Islet of Langerhans (tissue), 1 donor: ENCODE measurements at regions not wholly inside any gene's neighbourhood (a gene's known extent, or its start where the extent isn't known, plus 50 kb on each side); places are given as distances from the start of the nearest gene placed in this dataset.
"Not testable (repeated sequence)": the region's sequence is repeated elsewhere in the genome, so short reads cannot be mapped to it uniquely, and the experiment has no call there.

Experiments used
- FAIRE-seq: peaks from one replicate; lab custom pipeline; 2011; peaks lifted over from hg19 to GRCh38; lab: Jason Lieb, UNC

- no peak for FAIRE-seq
Measured at GRCh38 chr6:43884652-43885022, 114.6 kb downstream of the VEGFA start.

DNA sequence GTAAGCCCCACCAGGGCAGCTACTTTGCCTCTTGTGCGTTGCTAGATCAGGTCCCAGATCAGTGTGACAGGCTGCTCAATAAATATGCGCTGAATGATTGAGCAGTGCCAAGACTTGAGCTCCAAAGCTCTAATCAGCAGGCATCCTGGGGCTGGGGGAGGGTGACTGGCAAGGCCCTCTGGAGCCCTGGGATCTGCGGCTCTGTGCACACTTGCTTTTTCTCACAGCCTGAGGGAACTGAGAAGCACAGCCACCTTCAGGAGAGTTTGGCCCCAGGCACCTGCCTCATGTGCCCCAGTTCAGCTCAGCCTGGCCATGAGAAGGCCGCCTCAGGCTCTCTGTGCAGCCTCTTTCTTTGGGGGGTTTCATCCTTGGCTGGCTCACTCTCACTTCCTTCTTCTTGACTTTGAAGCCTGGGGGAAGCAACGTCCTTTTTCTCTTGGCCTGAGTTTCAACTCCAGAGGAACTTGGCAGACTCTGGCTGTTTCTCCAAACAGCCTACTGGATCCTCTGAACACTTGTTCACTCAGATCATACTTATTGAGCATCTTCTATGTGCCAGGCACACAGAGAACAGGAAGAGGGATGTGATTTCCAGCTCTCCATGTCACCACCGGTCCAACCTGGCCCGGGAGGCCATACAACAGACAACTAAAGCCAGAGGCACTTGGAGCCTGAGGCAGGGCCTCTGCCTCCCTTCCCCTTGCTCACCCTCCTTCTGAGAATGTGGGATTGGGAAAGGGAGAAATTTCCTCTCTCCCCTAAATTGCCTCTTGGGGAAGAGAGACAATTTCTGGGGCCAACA, 114.0 kb downstream of the VEGFA start:
- FAIRE-seq: no peak

- not testable (repeated sequence) for FAIRE-seq
Measured at GRCh38 chr6:43882690-43883448, 112.9 kb downstream of the VEGFA start.

GRCh38 chr6:43880236-43881137, 110.5 kb downstream of the VEGFA start:
- no peak for FAIRE-seq

- no peak for FAIRE-seq
Measured at GRCh38 chr6:43879722-43880121, 109.7 kb downstream of the VEGFA start.

DNA sequence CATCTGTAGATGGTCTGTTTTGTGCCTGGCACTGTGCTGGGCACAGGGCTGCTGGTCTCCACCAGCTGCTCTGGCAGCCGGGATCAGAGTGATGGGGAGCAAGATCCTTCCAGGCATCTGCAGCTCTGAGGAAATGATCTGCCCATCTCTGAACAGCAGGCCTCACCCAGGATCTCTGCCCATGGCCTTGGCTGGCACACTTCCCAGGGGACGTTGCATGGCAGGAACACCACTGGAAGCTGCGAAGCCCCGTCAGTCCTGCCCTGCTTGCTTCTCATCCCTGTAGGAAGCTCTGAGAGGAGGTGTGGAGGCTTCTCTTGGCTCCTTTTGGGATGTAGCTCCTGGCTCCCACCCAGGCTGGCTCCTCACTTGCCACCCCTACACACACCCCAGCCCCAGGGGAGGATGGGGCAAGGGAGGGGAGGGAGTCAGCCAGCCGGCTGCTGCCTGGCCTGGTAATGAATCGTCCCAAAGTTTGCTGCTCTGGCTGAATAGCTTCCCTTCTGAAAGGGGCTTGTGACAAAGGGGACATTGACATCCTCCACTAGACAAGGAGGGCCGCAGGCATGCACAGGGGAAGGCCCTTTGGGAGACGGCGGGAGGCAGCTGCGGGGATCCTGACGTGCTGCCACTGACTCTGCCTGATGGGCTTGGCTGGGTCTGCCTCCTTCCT, 108.9 kb downstream of the VEGFA start:
- FAIRE-seq: no peak

DNA sequence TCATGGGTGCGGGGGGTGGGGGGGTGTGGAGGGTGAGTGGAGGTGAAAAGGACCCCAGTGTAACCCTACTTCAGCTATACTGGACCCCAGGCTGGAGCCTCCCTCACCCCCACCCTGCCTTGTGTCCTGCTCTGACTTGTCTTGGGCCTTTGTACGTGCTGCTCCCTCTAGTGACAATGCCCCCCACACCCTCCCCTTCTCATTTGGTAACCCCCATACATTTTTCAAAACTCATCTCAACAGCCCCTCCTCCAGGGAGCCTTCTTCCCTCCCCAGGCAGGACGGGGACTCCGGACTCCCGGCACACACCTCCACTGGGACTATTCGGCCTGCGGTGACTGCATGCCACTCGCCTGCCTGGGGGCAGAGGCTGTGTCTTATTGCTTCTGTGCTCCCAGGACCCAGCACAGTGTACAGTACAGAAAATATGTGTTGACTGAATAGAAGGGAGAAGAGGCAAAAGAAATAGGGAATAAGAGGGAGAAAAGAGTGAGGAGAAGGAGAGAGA, 108.2 kb downstream of the VEGFA start:
- FAIRE-seq: no peak

DNA sequence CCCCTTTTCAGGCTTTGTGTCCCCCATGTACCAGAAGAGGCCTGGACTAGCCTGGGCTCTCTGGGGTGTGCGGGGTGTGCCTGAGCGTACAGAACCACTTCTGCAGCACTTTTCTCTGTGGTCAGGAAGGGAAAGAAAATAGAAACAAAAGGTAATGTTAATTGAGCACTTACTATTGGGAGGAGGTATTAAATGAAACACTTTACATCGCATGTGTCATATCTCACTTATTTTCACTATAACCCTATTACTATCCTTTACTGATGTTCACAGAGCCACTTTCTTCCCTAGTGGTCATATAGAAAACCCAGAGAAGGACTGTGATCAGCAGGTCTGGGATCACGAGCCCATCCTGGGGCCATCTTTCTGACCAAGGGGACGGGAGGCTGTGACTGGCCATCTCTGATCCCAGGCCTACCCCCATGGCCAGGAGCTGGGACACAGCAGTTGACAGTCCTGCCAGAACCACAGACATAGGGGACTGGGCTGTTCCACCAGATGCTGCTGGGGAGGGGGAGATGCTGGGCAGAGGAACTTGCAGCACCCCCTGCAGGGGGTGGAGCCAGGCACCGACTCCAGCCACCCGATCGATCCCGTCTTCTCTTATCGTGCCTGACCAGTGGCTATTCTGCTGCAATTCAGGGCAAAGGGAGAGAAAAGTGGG, 107.6 kb downstream of the VEGFA start:
- no peak for FAIRE-seq

- no peak for FAIRE-seq
Measured at GRCh38 chr6:43877036-43877435, 107.0 kb downstream of the VEGFA start.

GRCh38 chr6:43876602-43877001, 106.6 kb downstream of the VEGFA start:
- no peak for FAIRE-seq

DNA sequence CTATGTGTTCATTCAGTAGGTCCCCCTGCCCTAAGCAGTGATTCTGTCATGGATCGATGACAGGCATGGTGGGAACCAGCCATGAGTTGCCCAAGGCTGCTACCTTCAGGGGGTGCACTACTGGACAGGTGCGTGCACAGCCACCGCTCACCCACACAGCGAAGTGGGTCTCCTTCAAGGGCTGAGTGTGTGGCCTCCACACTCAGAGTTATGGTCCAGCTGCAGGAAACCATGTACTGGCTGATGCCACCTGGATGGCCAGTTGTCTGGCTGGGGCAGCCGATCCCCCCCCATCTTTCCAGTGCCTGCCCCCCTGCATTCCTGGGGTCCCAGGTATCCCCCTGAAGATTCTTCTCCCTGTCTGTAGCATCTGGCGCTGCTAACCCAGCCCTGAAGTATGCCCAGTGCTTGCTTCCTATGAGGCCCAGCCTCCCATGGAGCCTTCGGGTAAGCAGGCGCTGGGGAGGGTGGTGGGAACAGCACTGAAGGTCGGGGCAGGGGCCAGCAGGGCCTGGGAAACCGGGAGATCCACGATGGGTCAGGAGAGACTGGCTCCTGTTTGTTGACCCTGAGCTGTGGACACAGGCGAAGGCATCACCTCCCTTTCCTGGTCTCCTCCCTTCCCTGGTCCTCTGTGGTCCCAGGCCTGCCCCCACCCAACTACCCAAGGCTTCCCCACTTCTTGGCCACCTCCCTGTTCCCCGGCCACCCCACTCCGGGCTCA, 106.0 kb downstream of the VEGFA start:
- no peak for FAIRE-seq

GRCh38 chr6:43874814-43875590, 105.0 kb downstream of the VEGFA start:
- FAIRE-seq: no peak

- no peak for FAIRE-seq
Measured at GRCh38 chr6:43873806-43874714, 104.0 kb downstream of the VEGFA start.

DNA sequence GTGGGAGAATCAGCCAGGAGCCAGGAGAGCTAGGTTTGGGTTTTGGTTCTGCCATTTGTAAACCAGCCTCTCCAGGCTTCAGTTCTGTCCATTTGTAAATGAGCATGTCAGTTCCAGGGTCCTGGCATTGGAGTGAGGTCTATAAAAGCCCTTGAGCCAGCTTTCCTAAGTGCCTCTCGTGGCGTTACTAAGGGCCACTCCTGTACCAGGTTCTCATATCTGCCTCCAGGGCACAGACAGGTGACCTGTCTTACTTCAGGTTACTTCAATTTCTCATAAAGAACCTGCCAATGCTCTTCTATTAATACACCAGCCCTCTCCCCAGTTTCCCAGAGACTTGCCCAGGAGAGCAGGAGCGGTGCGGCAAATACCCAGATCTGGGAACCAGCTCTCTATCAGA, 101.9 kb downstream of the VEGFA start:
- no peak for FAIRE-seq

DNA sequence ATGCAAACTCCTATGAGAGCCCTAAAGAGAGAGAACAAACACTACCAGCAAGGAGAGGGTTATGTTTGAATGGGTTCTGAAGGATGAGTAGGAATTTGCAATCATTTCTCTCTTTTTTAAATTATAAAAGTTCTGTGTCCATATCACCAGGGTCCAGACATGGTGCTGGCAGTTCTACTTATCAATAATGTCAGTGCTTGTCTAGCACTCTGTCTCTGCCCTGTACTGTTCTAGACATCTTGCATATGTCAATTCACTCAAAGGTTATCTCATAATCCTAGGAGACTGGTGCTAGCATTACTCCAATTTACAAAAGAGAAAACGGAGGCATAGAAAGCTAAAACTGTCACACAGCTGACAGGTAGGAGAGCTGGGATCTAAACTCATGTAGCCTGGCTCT, 101.3 kb downstream of the VEGFA start:
- FAIRE-seq: no peak

- FAIRE-seq: no peak
Measured at GRCh38 chr6:43870660-43871061, 100.7 kb downstream of the VEGFA start.

DNA sequence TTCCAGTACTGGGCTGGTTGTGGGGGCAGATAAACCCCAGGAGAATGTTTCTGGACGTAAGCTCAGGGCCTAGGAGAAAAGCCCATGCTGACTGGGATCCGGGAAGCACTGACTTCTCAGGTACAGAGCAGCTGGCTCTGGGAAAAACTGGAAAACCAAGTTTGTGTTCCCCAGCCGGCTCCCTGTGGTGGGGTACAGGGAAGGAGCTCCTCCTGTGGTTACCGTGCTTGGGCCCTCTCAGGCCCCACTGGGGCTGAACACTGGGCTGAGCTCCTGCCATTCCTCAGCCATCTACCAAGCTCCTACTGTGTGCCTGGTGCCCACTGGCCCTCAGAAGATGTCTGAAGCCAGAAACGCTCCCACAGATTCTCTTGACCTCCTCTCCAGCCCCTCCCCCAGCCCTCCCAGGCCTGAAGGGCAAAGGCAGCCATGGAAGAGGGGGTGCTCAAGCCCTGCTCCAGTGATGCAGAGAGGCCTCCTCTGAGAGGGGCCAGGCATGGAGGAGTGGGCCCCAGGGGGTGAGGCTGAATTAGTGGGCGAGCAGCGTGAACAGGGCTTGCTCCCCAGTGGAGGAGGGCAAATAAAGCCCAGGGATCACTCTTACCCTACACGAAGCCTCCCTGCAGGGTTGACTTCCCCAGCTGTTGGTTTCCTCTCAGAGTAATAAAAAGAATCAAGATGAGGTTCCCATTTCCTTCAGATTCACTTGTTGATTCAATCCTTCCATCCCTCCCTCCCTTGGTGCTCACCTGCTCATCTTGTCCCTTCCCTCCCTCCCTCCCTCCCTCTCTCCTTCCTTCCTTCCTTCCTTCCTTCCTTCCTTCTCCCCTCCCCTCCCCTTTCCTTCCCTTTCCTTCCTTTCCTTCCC, 100.0 kb downstream of the VEGFA start:
- FAIRE-seq: no peak
